Large intestine (tissue), 3 donors: ENCODE measurements at regions not wholly inside any gene's neighbourhood (a gene's known extent, or its start where the extent isn't known, plus 50 kb on each side); places are given as distances from the start of the nearest gene placed in this dataset.

ENCODE experiments used
- DNase-seq, 2 donors: peaks; one replicate each; pipeline versions ENCODE4 v3.0.0 to v3.0.0-alpha.2; 2013
- H3K27ac ChIP-seq: one replicate; pipeline ENCODE4 v1.5.1; 2013; ENCODE audit warnings: low read length
- H3K27me3 ChIP-seq: 2 replicates; pipeline ENCODE4 v1.6.1; 2013; ENCODE audit warnings: low read length; ENCODE audit not compliant: control insufficient read depth, insufficient read depth
- H3K36me3 ChIP-seq: 2 replicates; pipeline ENCODE4 v1.6.1; 2013; ENCODE audit warnings: low read length; ENCODE audit not compliant: control insufficient read depth, insufficient read depth
- H3K4me1 ChIP-seq: one replicate; pipeline ENCODE4 v1.6.1; 2013; ENCODE audit warnings: low read length; ENCODE audit not compliant: control insufficient read depth, insufficient read depth
- H3K4me3 ChIP-seq: one replicate; pipeline ENCODE4 v1.5.1; 2013; ENCODE audit warnings: low read length
- H3K9me3 ChIP-seq: one replicate; pipeline ENCODE4 v1.6.1; 2013; ENCODE audit warnings: mild to moderate bottlenecking, low read depth, low read length, moderate library complexity; ENCODE audit not compliant: control insufficient read depth
- WGBS: methylation state at CpG from one replicate; pipeline ENCODE4 v1.1.5; 2013; ENCODE audit warnings: low lambda C conversion rate; ENCODE audit not compliant: insufficient coverage; 5-methylcytosine and 5-hydroxymethylcytosine counted together

DNA sequence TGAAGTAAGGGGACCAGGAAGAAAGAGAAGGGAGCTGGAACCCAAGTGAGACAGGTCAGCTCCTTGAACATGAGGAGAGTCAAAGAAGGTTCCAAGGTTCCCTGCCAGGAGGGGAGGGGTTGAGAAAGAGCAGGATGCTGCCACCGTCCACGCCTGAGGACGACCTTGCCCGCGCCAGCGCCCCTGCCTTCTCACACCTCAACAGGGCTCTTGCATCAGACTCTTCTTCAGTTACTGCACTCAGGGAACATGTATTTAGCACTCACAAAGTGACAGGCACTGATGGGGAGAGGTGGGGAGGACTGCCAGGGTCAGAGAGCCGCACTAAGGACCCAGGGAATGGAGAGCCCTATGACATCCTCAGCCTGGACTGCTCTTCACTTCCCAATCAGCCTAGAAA, 102.1 kb upstream of the NUDT4 start:
- DNase-seq = no peak
- no peak overlapping the region for H3K4me3 ChIP-seq
- H3K9me3 ChIP-seq = no peaks in the 10 kb centered on the region
- H3K36me3 ChIP-seq = no peaks in the 10 kb centered on the region
- WGBS = no CpG with 5 or more reads among the region's 7 CpGs
- H3K4me1 ChIP-seq = peaks cover 15% of the 10 kb centered on the region
- no peaks in the 10 kb centered on the region for H3K27me3 ChIP-seq
- no peak overlapping the region for H3K27ac ChIP-seq

DNA sequence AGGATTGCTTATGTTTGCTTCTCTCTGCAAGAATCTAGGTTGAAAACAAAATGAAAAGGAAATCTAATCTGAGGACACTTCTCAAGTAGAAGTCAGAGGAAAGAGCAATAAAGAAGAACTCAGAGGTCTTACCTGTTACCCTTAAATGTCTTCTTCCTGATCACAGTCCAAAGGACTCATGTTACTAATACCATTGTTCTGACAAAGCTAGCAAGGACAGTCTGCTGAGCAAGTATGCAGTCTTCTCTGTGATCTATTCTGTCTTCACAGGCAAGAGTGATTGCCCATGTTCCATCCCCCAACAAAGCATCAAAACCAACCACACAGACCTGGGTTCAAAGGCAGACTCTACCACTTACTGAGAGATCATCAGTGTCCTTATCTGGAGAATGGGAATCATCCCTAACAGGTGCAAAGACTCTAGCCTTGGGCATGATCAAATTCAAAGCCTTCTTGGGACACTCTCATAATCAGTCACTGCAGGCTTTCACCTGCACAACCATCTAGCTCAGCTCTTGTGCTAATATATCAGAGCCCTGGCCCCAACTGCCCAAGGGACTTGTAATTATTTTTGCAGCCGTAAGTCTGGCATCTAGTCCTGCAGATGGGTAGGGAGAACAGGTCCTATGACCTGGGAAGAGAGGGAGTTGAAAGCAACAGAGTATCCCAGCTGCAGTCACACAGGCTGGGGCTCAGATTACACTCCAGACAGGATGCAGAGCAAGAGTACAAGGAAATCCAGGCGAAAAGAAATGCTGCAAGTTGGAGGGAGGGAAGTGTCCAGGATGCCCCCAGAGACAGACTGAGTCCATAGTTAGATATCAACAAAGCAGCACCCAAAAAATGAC, 97.9 kb upstream of the NUDT4 start:
- Histone ChIP-seq H3K36me3 (no peaks in the 10 kb centered on the region), H3K4me3 (no peak overlapping the region), H3K27me3 (no peaks in the 10 kb centered on the region), H3K9me3 (peaks cover 3% of the 10 kb centered on the region), H3K27ac (peak overlapping the region; percentile 25), H3K4me1 (peaks cover 18% of the 10 kb centered on the region)
- DNase-seq = peak; percentile 42 to 54
- 80% methylated on average over 1 of the region's 2 CpGs for WGBS

DNA sequence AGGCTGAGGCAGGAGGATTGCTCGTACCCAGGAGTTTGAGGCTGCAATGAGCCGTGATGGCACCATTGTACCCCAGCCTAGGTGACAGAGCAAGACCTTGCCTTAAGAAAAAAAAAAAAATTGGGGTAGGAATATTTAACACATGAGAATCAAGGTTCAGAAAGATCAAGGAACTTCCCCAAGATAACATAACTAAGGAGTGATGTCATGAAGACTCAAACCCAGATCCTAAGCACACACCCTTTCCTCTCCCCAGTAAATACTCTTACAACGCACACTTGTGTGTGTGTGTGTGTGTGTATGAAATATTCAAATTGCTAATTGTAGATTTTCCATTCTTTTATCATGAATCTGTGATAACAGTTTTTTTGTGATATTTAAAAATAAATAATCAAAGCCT, 90.6 kb upstream of the NUDT4 start:
- Histone ChIP-seq H3K9me3 (no peaks in the 10 kb centered on the region), H3K4me1 (no peaks in the 10 kb centered on the region), H3K27ac (no peak overlapping the region), H3K36me3 (no peaks in the 10 kb centered on the region), H3K27me3 (no peaks in the 10 kb centered on the region), H3K4me3 (no peak overlapping the region)
- DNase-seq = peak; percentile 38 to 71
- WGBS = no CpG with 5 or more reads among the region's 3 CpGs

DNA sequence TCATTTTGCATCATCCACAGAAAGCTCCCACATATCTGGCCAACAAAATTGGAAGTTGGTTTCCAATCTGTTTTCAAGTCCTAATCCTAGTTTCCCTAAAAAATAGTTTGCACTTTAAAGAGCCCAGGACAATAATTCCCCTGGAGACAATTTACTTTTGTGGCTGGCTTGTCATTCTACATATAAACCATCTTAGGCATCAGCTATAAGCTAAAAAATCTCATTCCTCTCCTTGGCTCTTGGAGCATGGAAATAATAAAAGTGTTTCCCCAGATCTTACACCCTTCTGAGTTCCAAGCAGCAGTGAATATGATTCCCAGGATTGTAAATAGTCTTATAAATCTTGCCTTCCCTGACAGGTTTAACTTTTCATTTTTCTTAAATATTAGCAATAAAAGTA, 89.1 kb upstream of the NUDT4 start:
- Histone ChIP-seq H3K9me3 (no peaks in the 10 kb centered on the region), H3K36me3 (no peaks in the 10 kb centered on the region), H3K27ac (no peak overlapping the region), H3K27me3 (no peaks in the 10 kb centered on the region), H3K4me1 (no peaks in the 10 kb centered on the region), H3K4me3 (no peak overlapping the region)
- DNase-seq = no peak

DNA sequence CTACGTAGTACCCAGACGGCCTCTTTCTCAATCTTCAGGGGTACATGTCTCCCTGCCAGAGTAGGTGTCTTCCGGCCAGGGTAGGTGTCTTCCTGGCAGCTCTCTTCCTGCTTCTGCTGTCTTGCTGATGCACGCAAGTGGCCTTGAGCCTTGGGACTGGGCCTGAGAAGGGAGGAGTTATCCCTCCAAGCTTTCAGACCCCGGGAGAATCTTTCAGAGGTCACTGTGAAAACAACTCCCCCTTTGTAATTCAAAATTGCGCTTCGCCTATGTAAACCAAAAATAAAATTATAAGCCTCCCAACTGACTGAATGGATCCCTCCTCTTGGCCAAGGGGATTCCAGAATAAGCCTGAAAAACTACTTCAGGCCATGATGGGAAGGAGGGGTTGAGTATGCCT, 87.3 kb upstream of the NUDT4 start:
- WGBS = no CpG with 5 or more reads among the region's 7 CpGs
- DNase-seq = no peak
- H3K4me1 ChIP-seq = no peaks in the 10 kb centered on the region
- H3K36me3 ChIP-seq = no peaks in the 10 kb centered on the region
- no peak overlapping the region for H3K4me3 ChIP-seq
- no peak overlapping the region for H3K27ac ChIP-seq
- no peaks in the 10 kb centered on the region for H3K27me3 ChIP-seq
- no peaks in the 10 kb centered on the region for H3K9me3 ChIP-seq

DNA sequence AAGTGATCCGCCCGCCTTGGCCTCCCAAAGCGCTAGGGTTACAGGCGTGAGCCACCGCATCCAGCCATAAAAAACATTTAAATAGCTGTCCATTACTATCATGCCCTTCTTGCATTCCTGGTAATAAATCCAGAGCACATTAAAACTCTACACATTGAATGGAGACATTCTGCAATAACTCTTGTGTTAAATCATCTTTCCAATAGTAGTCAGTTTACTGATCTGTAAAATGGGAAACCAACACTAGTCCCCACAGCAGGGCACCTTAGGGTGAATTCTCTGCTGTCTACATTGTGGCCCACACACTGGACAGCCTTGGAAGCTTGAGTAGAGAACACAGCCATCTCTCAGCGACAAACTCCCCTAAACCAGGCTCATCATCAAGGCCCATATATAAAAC, 85.5 kb upstream of the NUDT4 start:
- WGBS = no CpG with 5 or more reads among the region's 6 CpGs
- H3K27ac ChIP-seq = no peak overlapping the region
- H3K9me3 ChIP-seq = no peaks in the 10 kb centered on the region
- DNase-seq = no peak
- H3K4me3 ChIP-seq = no peak overlapping the region
- no peaks in the 10 kb centered on the region for H3K36me3 ChIP-seq
- no peaks in the 10 kb centered on the region for H3K27me3 ChIP-seq
- no peaks in the 10 kb centered on the region for H3K4me1 ChIP-seq

DNA sequence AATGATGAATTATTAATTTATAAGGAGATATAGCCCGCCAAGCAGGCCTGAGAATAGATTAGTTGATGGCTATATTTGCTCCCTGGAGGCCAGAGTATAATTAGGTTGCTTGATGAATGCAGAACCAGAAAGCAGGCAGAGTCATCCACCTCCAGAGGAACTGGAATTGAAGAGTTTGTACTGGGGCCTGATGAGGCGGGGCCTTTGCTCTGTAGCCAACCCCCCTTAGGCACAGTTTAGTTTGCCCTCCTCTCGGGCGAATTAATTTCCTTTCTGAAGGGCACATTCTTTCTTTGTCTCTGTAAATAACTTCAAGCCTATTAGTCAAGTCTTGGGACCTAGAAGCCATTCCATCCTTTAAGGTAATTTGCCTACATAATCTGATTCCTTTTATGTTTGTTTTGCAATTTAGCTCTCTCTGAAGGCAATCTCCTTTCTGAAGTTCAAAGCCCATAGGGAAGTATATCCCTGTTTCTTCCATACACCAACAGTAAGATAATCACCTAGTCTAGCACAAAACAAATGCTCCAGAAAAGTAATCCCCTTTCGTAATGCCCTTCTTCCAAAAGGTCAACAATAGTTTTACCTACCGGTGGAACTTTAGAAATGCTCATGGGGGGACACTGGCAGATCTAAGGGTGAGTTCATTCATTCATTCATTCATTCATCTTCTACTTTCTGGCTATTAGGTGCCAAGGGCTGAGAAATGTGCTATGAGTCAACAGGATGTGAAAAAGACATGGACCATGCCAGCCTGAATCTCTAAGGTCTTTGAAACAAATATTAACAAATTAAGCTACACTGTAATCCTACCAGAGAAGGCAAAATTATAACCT, 84.8 kb upstream of the NUDT4 start:
- DNase-seq = peak in 1 of 2 donors; percentile 60
- Histone ChIP-seq H3K27me3 (no peaks in the 10 kb centered on the region), H3K36me3 (no peaks in the 10 kb centered on the region), H3K4me3 (no peak overlapping the region), H3K4me1 (no peaks in the 10 kb centered on the region), H3K27ac (no peak overlapping the region), H3K9me3 (no peaks in the 10 kb centered on the region)
- WGBS = no CpG with 5 or more reads among the region's 6 CpGs

DNA sequence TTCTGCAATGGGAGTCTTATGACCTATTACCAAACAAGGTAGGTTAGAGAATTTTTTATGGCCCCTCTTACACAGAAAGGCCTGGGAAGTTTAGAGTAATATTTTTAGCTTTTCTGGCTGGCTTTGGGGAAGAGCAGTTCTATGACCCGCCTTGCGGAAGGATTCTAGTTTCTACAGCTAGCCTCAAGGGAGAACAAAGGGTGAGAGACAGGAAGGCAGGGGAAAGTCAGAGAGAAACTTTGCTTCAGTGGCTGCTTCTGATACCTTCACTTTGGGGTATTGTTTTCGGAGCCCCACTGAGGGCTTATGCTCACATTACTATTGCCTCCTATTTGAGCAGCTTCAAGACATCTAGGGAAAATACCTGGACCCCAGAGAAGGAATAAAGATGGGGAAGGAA, 80.7 kb upstream of the NUDT4 start:
- H3K9me3 ChIP-seq = no peaks in the 10 kb centered on the region
- DNase-seq = peak in 1 of 2 donors; percentile 41
- H3K27ac ChIP-seq = no peak overlapping the region
- no CpG with 5 or more reads among the region's 3 CpGs for WGBS
- H3K27me3 ChIP-seq = no peaks in the 10 kb centered on the region
- no peak overlapping the region for H3K4me3 ChIP-seq
- peaks cover 2% of the 10 kb centered on the region for H3K4me1 ChIP-seq
- H3K36me3 ChIP-seq = no peaks in the 10 kb centered on the region

DNA sequence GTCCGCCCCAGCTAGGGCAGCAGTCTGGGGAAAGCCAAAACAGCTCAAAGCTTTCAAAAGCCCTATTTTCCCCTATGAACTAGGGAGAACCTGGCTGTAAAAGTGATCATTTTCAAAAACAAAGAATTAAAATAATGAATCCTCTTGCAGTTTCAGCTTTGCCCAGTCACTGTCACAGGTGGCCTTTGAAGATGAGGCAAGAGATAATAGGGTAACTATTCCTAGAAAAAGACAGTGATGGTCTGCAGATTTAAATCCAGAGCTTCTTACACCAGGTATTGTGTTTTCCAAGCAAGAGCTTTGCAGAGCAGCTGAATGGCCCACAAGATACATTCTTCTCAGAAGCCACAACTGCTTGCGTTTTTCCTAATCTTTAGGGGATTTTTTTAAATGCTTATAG, 80.2 kb upstream of the NUDT4 start:
- 100% methylated on average over 1 of the region's 2 CpGs for WGBS
- H3K27ac ChIP-seq = no peak overlapping the region
- no peaks in the 10 kb centered on the region for H3K36me3 ChIP-seq
- no peaks in the 10 kb centered on the region for H3K27me3 ChIP-seq
- peaks cover 2% of the 10 kb centered on the region for H3K4me1 ChIP-seq
- no peak for DNase-seq
- no peaks in the 10 kb centered on the region for H3K9me3 ChIP-seq
- H3K4me3 ChIP-seq = no peak overlapping the region

DNA sequence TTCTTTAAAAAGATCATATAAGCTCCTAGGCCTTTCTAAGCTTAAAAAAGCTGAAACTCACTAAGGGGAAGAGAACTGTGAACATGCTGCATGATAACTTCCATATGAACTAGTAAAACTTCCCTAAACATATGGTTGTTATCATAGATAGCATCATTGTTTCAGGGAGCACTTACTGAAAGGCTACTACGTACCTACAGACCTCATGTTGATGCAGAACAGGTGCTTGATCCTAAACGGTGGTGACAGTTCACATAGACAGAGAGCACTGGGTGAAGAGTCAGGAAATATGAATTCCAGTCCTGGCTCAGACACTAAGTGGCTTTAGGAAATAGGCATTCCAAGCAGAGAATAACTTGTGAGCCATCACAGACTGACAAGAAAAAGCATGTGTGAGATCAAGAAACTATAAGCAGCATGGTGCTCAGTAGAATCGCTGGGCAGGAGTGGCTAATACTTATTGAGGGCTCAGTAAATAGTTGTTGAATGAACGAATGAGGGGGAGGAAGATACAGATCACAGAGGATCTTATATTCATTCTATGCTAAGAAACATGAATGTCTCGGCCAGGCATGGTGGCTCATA, 78.4 kb upstream of the NUDT4 start:
- DNase-seq = no peak
- WGBS = 80% methylated on average over 1 of the region's 5 CpGs

More for the DNA sequence above, 78.4 kb upstream of the NUDT4 start:
- no peak overlapping the region for H3K27ac ChIP-seq
- no peaks in the 10 kb centered on the region for H3K9me3 ChIP-seq
- no peaks in the 10 kb centered on the region for H3K27me3 ChIP-seq
- peaks cover 2% of the 10 kb centered on the region for H3K4me1 ChIP-seq
- no peak overlapping the region for H3K4me3 ChIP-seq
- H3K36me3 ChIP-seq = no peaks in the 10 kb centered on the region
